Esophagus (tissue), 2 donors: ENCODE measurements at regions not wholly inside any gene's neighbourhood (a gene's known extent, or its start where the extent isn't known, plus 50 kb on each side); places are given as distances from the start of the nearest gene placed in this dataset.

Experiments used
- H3K27ac ChIP-seq, 2 donors: one replicate each; pipeline ENCODE4 v1.5.1; 2013; ENCODE audit warnings: low read depth in 2 of 2, mild to moderate bottlenecking in 2 of 2, inconsistent platforms in 1 of 2, low read length in 1 of 2, moderate library complexity in 1 of 2
- H3K27me3 ChIP-seq, 2 donors: one replicate each; pipeline ENCODE4 v1.6.1; 2013; ENCODE audit warnings: low read length in 2 of 2, control low read depth in 1 of 2, mild to moderate bottlenecking in 1 of 2; ENCODE audit not compliant: insufficient read depth in 2 of 2, control insufficient read depth in 1 of 2
- H3K36me3 ChIP-seq, 2 donors: one replicate each; pipeline ENCODE4 v1.6.1; 2013; ENCODE audit warnings: low read length in 1 of 2; ENCODE audit not compliant: control insufficient read depth in 2 of 2, insufficient read depth in 2 of 2
- H3K4me1 ChIP-seq, 2 donors: one replicate each; pipeline ENCODE4 v1.6.1; 2013; ENCODE audit warnings: low read length in 1 of 2; ENCODE audit not compliant: control insufficient read depth in 2 of 2, insufficient read depth in 2 of 2
- H3K4me3 ChIP-seq, 2 donors: one replicate each; pipeline ENCODE4 v1.5.1; 2013; ENCODE audit warnings: low read length in 2 of 2, mild to moderate bottlenecking in 2 of 2, low read depth in 1 of 2, moderate library complexity in 1 of 2
- H3K9me3 ChIP-seq, 2 donors: one replicate each; pipeline ENCODE4 v1.6.1; 2013; ENCODE audit warnings: mild to moderate bottlenecking in 2 of 2, low read depth in 1 of 2, low read length in 1 of 2, moderate library complexity in 1 of 2; ENCODE audit not compliant: control insufficient read depth in 2 of 2, insufficient read depth in 1 of 2
- WGBS, 2 donors: extraction: QIAGEN DNeasy Blood & Tissue Kit; methylation state at CpG; one replicate each; pipeline ENCODE4 v1.1.7; 2013; 5-methylcytosine and 5-hydroxymethylcytosine counted together
- donor health status: healthy with polysubstance abuse.
- donor health status: Bipolar disorder and iron deficiency.

DNA sequence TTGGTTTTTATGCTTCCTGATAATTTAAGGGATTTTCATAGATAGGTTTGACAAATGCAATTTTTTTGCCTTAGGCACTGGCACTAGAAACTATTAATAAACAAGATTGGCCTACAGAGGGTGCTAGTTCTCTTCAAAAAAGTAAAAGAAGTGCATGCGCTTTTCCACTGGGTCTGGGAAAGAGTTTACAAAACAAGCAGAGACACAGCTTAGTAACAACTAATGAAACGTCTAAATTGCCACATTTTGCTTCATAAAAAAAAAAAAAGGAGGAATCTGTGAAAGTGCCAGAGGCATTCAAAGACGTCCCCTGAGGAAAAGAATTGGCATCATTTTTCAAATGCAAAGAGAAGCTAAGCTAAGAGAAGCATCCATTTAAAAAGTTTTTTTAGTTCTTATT lies 58.3 kb upstream of the EEA1 start:
- no peaks in the 10 kb centered on the region for H3K9me3 ChIP-seq
- WGBS, 2 donors = 1 to 8% methylated on average over 3 of the region's 3 CpGs
- H3K27ac ChIP-seq = no peak overlapping the region
- H3K4me1 ChIP-seq = peaks cover 5% of the 10 kb centered on the region in 2 donors
- H3K27me3 ChIP-seq = no peaks in the 10 kb centered on the region
- no peaks in the 10 kb centered on the region for H3K36me3 ChIP-seq
- H3K4me3 ChIP-seq = no peak overlapping the region

DNA sequence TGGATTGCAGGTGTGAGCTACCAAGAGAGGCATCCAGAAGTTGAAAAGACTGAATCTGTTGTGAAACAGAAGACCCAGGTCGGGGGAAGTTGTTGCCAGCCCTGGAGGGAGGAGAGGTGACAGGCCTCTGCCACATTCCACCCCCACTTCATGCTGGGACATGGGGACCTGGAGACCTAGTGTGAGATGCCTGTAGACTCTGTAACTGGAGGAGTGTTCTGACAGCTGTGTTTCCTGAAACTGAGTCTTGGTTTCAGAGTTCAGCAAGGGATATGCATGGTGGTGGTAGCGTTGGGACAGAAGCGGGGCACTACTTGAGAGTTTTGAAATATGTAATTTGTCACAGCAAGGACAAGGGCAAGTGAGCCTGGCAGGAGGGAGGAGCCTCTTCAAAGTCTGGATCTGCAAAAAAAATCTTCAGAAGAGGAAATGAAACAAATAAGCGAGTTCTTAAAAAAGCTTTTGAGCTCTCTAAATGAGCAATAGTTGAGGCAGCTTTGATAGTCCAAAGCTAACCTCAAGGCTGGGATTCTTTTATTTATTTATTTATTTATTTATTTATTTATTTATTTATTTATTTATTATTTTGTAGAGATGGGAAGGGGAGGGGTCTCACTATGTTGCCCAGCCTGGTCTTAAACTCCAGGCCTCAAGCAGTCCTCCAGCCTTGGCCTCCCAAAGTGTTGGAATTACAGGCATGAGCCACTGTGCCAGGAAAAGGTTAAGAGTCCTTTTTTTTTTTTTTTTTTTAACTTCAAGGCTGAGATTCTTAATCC lies 58.9 kb upstream of the EEA1 start:
- Histone ChIP-seq H3K4me3 (no peak overlapping the region), H3K27ac (peak overlapping the region in 1 of 2 donors; percentile 10), H3K27me3 (no peaks in the 10 kb centered on the region), H3K4me1 (peaks cover 5% of the 10 kb centered on the region in 2 donors), H3K9me3 (no peaks in the 10 kb centered on the region), H3K36me3 (no peaks in the 10 kb centered on the region)
- WGBS, 2 donors = 61 to 70% methylated on average over 4 of the region's 4 CpGs

DNA sequence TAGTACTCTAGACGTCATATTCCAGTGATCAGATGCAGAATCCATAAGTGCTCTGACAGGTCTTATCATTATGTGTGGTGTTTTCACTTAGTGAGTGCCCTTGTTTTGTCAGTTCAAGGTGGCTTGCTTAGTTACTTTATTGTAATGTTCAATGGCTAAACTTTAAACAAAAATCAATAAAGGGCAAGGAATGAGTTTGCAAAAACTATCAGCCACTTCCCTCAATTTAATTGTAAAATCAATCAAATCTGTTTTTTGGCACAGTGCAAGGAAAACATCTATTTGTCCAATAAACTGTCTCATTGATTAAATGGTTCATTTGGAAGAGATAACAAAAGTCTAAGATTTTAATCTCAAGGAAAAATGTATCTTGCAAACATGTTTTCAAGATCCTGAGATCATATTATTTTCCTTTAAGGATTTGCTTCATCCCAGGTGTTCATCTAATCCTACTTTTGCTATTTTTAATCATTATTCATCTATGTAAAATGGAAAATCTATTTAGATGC lies 59.6 kb upstream of the EEA1 start:
- H3K9me3 ChIP-seq = no peaks in the 10 kb centered on the region
- no peak overlapping the region for H3K27ac ChIP-seq
- H3K36me3 ChIP-seq = no peaks in the 10 kb centered on the region
- no peak overlapping the region for H3K4me3 ChIP-seq
- WGBS, 2 donors = 38% methylated on average over 1 of the region's 1 CpG
- H3K27me3 ChIP-seq = no peaks in the 10 kb centered on the region
- H3K4me1 ChIP-seq = peaks cover 5% of the 10 kb centered on the region in 2 donors

- H3K36me3 ChIP-seq = no peaks in the 10 kb centered on the region
- H3K27me3 ChIP-seq = no peaks in the 10 kb centered on the region
- H3K9me3 ChIP-seq = no peaks in the 10 kb centered on the region
- H3K4me1 ChIP-seq = peaks cover 5% of the 10 kb centered on the region in 2 donors
- H3K27ac ChIP-seq = no peak overlapping the region
- 82 to 86% methylated on average over 3 of the region's 3 CpGs for WGBS, 2 donors
- no peak overlapping the region for H3K4me3 ChIP-seq
These were observed 60.8 kb upstream of the EEA1 start for GRCh38 chr12:92989715-92990484.

- H3K27ac ChIP-seq = no peak overlapping the region
- H3K4me1 ChIP-seq = peaks cover 5% of the 10 kb centered on the region in 2 donors
- H3K4me3 ChIP-seq = no peak overlapping the region
- 94 to 96% methylated on average over 3 of the region's 3 CpGs for WGBS, 2 donors
- no peaks in the 10 kb centered on the region for H3K36me3 ChIP-seq
- H3K27me3 ChIP-seq = no peaks in the 10 kb centered on the region
- no peaks in the 10 kb centered on the region for H3K9me3 ChIP-seq
These were observed 62.0 kb upstream of the EEA1 start for GRCh38 chr12:92991134-92991533.

- no peaks in the 10 kb centered on the region for H3K27me3 ChIP-seq
- H3K9me3 ChIP-seq = no peaks in the 10 kb centered on the region
- H3K27ac ChIP-seq = no peak overlapping the region
- H3K4me1 ChIP-seq = peaks cover 5% of the 10 kb centered on the region in 2 donors
- H3K4me3 ChIP-seq = no peak overlapping the region
- H3K36me3 ChIP-seq = no peaks in the 10 kb centered on the region
These were observed 62.9 kb upstream of the EEA1 start for GRCh38 chr12:92992041-92992440.

DNA sequence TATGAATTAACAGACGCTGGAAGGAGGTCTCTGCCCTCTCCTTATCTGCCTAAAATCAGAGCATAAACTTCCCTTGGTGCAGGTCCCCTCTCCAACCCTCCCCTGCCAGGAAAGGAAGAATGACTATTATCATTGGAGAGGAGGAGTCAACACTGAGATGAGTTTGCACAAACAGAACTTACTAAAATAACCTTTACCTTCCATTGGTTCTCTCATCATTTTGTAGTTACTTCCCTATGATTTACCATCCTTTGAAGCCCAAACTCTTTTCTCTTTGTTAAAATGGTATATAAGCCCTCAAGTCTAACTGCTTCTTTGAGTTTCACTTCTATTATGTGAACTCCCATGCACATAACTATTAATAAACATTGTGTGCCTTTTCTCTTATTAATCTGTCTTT lies 64.2 kb upstream of the EEA1 start:
- Histone ChIP-seq H3K4me3 (no peak overlapping the region), H3K4me1 (no peaks in the 10 kb centered on the region), H3K27me3 (no peaks in the 10 kb centered on the region), H3K9me3 (no peaks in the 10 kb centered on the region), H3K27ac (no peak overlapping the region), H3K36me3 (no peaks in the 10 kb centered on the region)
- WGBS, 2 donors = 92 to 93% methylated on average over 1 of the region's 1 CpG

GRCh38 chr12:92995258-92995903 lies 66.3 kb upstream of the EEA1 start:
- Histone ChIP-seq H3K9me3 (no peaks in the 10 kb centered on the region), H3K27ac (no peak overlapping the region), H3K4me1 (no peaks in the 10 kb centered on the region), H3K4me3 (no peak overlapping the region), H3K36me3 (no peaks in the 10 kb centered on the region), H3K27me3 (no peaks in the 10 kb centered on the region)
- 73% methylated on average over 7 of the region's 7 CpGs for WGBS, 2 donors

DNA sequence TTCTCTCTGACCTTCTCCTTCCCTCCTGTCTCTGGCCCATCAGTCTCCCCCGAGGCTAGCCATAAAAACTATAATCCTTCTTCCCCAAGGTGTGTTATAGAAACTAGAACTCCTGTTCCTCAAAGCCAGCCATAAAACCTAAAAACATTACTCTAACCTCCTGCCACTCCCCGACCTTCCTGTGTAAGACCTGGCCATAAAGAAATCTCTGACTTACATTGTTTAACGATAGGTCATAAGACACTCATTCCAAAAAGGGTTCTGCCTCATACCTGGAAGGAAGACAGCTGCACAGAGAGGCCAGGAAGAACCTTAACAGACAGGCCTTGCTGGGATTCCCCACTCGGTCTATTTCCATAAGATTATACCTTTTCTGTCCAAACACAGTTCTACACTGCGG lies 70.9 kb upstream of the EEA1 start:
- no peaks in the 10 kb centered on the region for H3K36me3 ChIP-seq
- no peak overlapping the region for H3K27ac ChIP-seq
- no peaks in the 10 kb centered on the region for H3K4me1 ChIP-seq
- no peaks in the 10 kb centered on the region for H3K9me3 ChIP-seq
- no peak overlapping the region for H3K4me3 ChIP-seq
- WGBS, 2 donors = 68 to 69% methylated on average over 5 of the region's 5 CpGs
- no peaks in the 10 kb centered on the region for H3K27me3 ChIP-seq
